Neutrophil (primary cell): ENCODE measurements at regions not wholly inside any gene's neighbourhood (a gene's known extent, or its start where the extent isn't known, plus 50 kb on each side); places are given as distances from the start of the nearest gene placed in this dataset.
"Not testable (repeated sequence)": the region's sequence is repeated elsewhere in the genome, so short reads cannot be mapped to it uniquely, and the experiment has no call there.

Experiments
- H3K27ac ChIP-seq: fragments of 200-600 bp; sonication (generic); 2 replicates; pipeline ENCODE4 v1.5.1; 2016; ENCODE audit warnings: mild to moderate bottlenecking, moderate library complexity
- H3K27me3 ChIP-seq: fragments of 200-600 bp; sonication (generic); 2 replicates; pipeline ENCODE4 v1.6.0; 2016; ENCODE audit warnings: mild to moderate bottlenecking
- H3K36me3 ChIP-seq: fragments of 200-600 bp; sonication (generic); 2 replicates; pipeline ENCODE4 v1.5.1; 2017
- H3K4me1 ChIP-seq, 2 experiments: fragments of 200-600 bp in 1 of 2; sonication (generic) in 1 of 2; 1 replicate in 1 of 2; 2 replicates in 1 of 2; pipeline versions ENCODE4 v1.5.1 to v1.6.1; 2013 to 2016; ENCODE audit warnings: low read depth in 1 of 2, low read length in 1 of 2, mild to moderate bottlenecking in 1 of 2, moderate library complexity in 1 of 2; ENCODE audit not compliant: control insufficient read depth in 1 of 2, insufficient read depth in 1 of 2
- H3K4me3 ChIP-seq, 2 experiments: fragments of 200-600 bp in 1 of 2; sonication (generic) in 1 of 2; 1 replicate in 1 of 2; 2 replicates in 1 of 2; pipeline ENCODE4 v1.5.1; 2013 to 2016; ENCODE audit warnings: low read depth in 1 of 2, low read length in 1 of 2, mild to moderate bottlenecking in 1 of 2, moderate library complexity in 1 of 2
- H3K9me3 ChIP-seq: fragments of 200-600 bp; sonication (generic); 2 replicates; pipeline ENCODE4 v1.5.1; 2016
- TF ChIP-seq, protein P1 (sequence below): fragments of 200-600 bp; sonication (generic); IDR thresholded peaks from 2 replicates; pipeline ENCODE4 v1.5.1; 2016; ENCODE audit warnings: antibody characterized with exemption

DNA sequence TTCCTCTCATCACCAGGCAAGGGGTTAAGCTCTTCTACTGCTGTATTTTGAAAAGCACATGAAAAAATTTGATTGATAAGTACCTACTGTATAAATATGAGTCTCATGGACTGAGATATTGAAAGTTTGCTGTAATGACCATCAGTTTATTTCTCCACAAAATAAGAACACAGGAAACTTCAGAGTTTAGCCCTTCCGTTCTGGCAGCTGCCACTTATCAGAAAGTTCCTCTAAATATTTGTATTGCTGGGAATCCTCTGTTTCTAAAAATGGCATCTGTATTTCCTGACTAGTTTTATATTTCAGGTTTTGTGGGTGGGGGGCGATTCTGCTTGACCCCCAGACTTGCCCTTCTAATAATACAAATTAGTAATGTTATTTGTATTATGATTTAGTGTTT is 92.0 kb downstream of the LYZL2 start:
- Histone ChIP-seq H3K4me1 (peaks cover 34 to 49% of the 10 kb centered on the region in 2 experiments), H3K36me3 (no peaks in the 10 kb centered on the region), H3K27ac (peak overlapping the region; percentile 28), H3K9me3 (no peaks in the 10 kb centered on the region), H3K27me3 (no peaks in the 10 kb centered on the region), H3K4me3 (no peak overlapping the region)
- TF ChIP-seq, protein P1, sequence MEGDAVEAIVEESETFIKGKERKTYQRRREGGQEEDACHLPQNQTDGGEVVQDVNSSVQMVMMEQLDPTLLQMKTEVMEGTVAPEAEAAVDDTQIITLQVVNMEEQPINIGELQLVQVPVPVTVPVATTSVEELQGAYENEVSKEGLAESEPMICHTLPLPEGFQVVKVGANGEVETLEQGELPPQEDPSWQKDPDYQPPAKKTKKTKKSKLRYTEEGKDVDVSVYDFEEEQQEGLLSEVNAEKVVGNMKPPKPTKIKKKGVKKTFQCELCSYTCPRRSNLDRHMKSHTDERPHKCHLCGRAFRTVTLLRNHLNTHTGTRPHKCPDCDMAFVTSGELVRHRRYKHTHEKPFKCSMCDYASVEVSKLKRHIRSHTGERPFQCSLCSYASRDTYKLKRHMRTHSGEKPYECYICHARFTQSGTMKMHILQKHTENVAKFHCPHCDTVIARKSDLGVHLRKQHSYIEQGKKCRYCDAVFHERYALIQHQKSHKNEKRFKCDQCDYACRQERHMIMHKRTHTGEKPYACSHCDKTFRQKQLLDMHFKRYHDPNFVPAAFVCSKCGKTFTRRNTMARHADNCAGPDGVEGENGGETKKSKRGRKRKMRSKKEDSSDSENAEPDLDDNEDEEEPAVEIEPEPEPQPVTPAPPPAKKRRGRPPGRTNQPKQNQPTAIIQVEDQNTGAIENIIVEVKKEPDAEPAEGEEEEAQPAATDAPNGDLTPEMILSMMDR = no peak

GRCh38 chr10:30537158-30537557 is 92.4 kb downstream of the LYZL2 start:
- peak overlapping the region; percentile 28 for H3K27ac ChIP-seq
- H3K4me3 ChIP-seq, H3K27me3 ChIP-seq, H3K36me3 ChIP-seq, H3K9me3 ChIP-seq: not testable (repeated sequence)
- H3K4me1 ChIP-seq = peaks cover 34 to 49% of the 10 kb centered on the region in 2 experiments

DNA sequence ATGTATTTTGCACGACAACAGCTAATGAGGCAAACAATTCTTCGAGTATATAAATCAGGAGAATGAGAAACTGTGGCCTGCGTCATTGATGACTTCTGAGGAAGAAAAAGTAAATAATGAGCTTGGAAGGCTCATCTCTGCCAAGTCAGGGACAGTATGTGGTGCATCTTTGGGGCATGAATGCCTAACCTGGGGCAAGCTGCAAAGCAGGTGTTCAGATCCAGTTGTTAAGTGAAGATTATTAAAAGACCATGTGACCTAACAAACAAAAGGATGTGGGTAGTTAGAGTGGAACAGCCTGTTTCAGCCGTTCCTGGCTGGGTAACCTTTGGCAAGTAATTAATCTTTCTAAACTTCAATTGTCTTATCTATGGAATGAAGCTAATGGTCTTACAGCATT is 93.0 kb downstream of the LYZL2 start:
- TF ChIP-seq, protein P1 = no peak
- Histone ChIP-seq H3K27ac (no peak overlapping the region), H3K27me3 (no peaks in the 10 kb centered on the region), H3K4me3 (no peak overlapping the region), H3K9me3 (no peaks in the 10 kb centered on the region), H3K36me3 (no peaks in the 10 kb centered on the region), H3K4me1 (peaks cover 34 to 49% of the 10 kb centered on the region in 2 experiments)

DNA sequence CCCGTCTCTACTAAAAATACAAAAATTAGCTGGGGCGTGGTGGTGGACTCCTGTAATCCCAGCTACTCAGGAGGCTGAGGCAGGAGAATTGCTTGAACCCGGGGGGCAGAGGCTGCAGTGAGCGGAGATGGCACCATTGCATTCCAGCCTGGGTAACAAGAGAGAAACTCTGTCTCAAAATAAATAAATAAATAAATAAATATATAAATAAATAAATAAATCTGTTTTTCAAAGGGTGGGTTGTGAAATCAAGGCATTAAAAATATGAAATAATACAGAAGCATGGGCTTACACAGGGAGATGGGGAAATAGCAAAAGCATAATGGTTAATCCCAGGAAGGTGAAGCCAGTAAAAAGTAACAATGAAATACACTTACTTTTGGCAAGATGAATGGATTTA is 93.9 kb downstream of the LYZL2 start:
- TF ChIP-seq, protein P1 = no peak
- no peaks in the 10 kb centered on the region for H3K36me3 ChIP-seq
- H3K4me1 ChIP-seq = peaks cover 39 to 51% of the 10 kb centered on the region in 2 experiments
- H3K9me3 ChIP-seq = no peaks in the 10 kb centered on the region
- H3K4me3 ChIP-seq = no peak overlapping the region
- no peaks in the 10 kb centered on the region for H3K27me3 ChIP-seq
- no peak overlapping the region for H3K27ac ChIP-seq

GRCh38 chr10:30534465-30535144 is 94.9 kb downstream of the LYZL2 start:
- H3K36me3 ChIP-seq = no peaks in the 10 kb centered on the region
- no peak overlapping the region for H3K27ac ChIP-seq
- H3K4me3 ChIP-seq = no peak overlapping the region
- no peaks in the 10 kb centered on the region for H3K9me3 ChIP-seq
- H3K27me3 ChIP-seq = no peaks in the 10 kb centered on the region
- H3K4me1 ChIP-seq = peaks cover 49 to 60% of the 10 kb centered on the region in 2 experiments
- TF ChIP-seq, protein P1 = peak; percentile 92

GRCh38 chr10:30531751-30532530 is 97.6 kb downstream of the LYZL2 start:
- H3K4me1 ChIP-seq = peaks cover 49 to 60% of the 10 kb centered on the region in 2 experiments
- H3K9me3 ChIP-seq = no peaks in the 10 kb centered on the region
- peak overlapping the region; percentile 95 for H3K27ac ChIP-seq
- H3K36me3 ChIP-seq = no peaks in the 10 kb centered on the region
- H3K27me3 ChIP-seq = no peaks in the 10 kb centered on the region
- TF ChIP-seq, protein P1 = no peak
- no peak overlapping the region for H3K4me3 ChIP-seq
